OCI-LY1 (cell line): ENCODE measurements at regions not wholly inside any gene's neighbourhood (a gene's known extent, or its start where the extent isn't known, plus 50 kb on each side); places are given as distances from the start of the nearest gene placed in this dataset.

Source experiments
- CTCF ChIP-seq: fragments of 200-600 bp; sonication (generic), shearing (Covaris generic); IDR thresholded peaks from 2 replicates; pipeline ENCODE4 v1.5.1; 2017; ENCODE audit warnings: mild to moderate bottlenecking, antibody characterized with exemption, low read length, moderate library complexity, mixed read lengths
- EZH2 ChIP-seq: fragments of 200-600 bp; sonication (generic), shearing (Covaris generic); IDR thresholded peaks from 2 replicates; pipeline ENCODE4 v1.8.0; 2017; ENCODE audit warnings: borderline replicate concordance, mixed run types, mild to moderate bottlenecking, antibody characterized with exemption, low read length, moderate library complexity, mixed read lengths

DNA sequence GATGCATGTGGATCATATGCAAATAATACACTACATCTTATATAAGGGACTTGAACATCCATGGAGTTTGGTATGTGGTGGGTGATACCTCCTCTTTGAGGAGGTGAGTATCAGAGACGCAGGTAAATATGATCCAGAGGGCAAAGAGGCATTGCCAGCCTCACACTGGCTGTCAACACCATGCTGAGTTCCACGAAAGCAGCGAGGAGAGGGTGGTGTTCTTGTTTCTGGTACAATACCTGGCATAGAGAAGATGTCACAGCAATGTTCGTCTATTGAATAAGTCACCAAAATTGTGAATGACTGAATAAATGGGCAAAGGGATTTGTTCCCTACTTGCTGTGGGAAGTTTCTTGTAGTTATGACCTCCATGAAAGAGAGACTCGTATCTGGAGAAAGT, 182.2 kb downstream of the SNRPN start:
- TF ChIP-seq CTCF (no peak), EZH2 (no peak)
